ENCODE measurements at regions not wholly inside any gene's neighbourhood (a gene's known extent, or its start where the extent isn't known, plus 50 kb on each side); places are given as distances from the start of the nearest gene placed in this dataset.
"Not testable (repeated sequence)": the region's sequence is repeated elsewhere in the genome, so short reads cannot be mapped to it uniquely, and the experiment has no call there.

- no peak for DNase-seq
Observed at GRCh38 chr1:174105086-174105485, 54.2 kb upstream of the RABGAP1L start.

GRCh38 chr1:174103766-174104165, 55.6 kb upstream of the RABGAP1L start:
- no peak for DNase-seq

- not testable (repeated sequence) for DNase-seq
Observed at GRCh38 chr1:174101976-174102375, 57.3 kb upstream of the RABGAP1L start.

- DNase-seq, result no peak
Observed at GRCh38 chr1:174097426-174097825, 61.9 kb upstream of the RABGAP1L start.

- DNase-seq, result peak; percentile 14
Observed at GRCh38 chr1:174093789-174094188, 65.5 kb upstream of the RABGAP1L start.

GRCh38 chr1:174090471-174090870, 68.3 kb upstream of the RC3H1 start:
- no peak for DNase-seq

GRCh38 chr1:174080819-174081218, 58.7 kb upstream of the RC3H1 start:
- DNase-seq, result no peak

GRCh38 chr1:174079796-174080195, 57.6 kb upstream of the RC3H1 start:
- no peak for DNase-seq

- DNase-seq, result not testable (repeated sequence)
Observed at GRCh38 chr1:174078916-174079315, 56.8 kb upstream of the RC3H1 start.

GRCh38 chr1:174077749-174078490, 55.8 kb upstream of the RC3H1 start:
- DNase-seq, result no peak

GRCh38 chr1:174075245-174075692, 53.1 kb upstream of the RC3H1 start:
- DNase-seq, result no peak

- peak; percentile 54 for DNase-seq
Observed at GRCh38 chr1:174074757-174075156, 52.6 kb upstream of the RC3H1 start.

- no peak for DNase-seq
Observed at GRCh38 chr1:174072581-174072980, 50.4 kb upstream of the RC3H1 start.
